Trophoblast cell (in vitro differentiated cells and primary cell): ENCODE measurements at regions not wholly inside any gene's neighbourhood (a gene's known extent, or its start where the extent isn't known, plus 50 kb on each side); places are given as distances from the start of the nearest gene placed in this dataset.

ENCODE experiments used
- DNase-seq, 2 donors: peaks; one replicate each; pipeline ENCODE4 v3.0.0-alpha.2; 2016
- H2AFZ ChIP-seq: 2 replicates; pipeline ENCODE4 v1.6.1; 2013; ENCODE audit warnings: low read length, moderate library complexity, mild to moderate bottlenecking; ENCODE audit not compliant: insufficient read depth, poor library complexity
- H2AK5ac ChIP-seq: 2 replicates; pipeline ENCODE4 v1.6.1; 2013; ENCODE audit warnings: mild to moderate bottlenecking, low read length
- H2BK120ac ChIP-seq: 2 replicates; pipeline ENCODE4 v1.6.1; 2013; ENCODE audit warnings: low read length, mild to moderate bottlenecking, moderate library complexity; ENCODE audit not compliant: insufficient read depth, poor library complexity
- H2BK12ac ChIP-seq: 2 replicates; pipeline ENCODE4 v1.6.1; 2013; ENCODE audit warnings: mild to moderate bottlenecking, low read length, moderate library complexity
- H2BK5ac ChIP-seq: 2 replicates; pipeline ENCODE4 v1.6.1; 2013; ENCODE audit warnings: low read length, low read depth, moderate library complexity, mild to moderate bottlenecking; ENCODE audit not compliant: poor library complexity
- H3K14ac ChIP-seq: 2 replicates; pipeline ENCODE4 v1.6.1; 2013; ENCODE audit warnings: mild to moderate bottlenecking, low read length
- H3K18ac ChIP-seq: 2 replicates; pipeline ENCODE4 v1.6.1; 2013; ENCODE audit warnings: mild to moderate bottlenecking, low read length
- H3K23ac ChIP-seq: 2 replicates; pipeline ENCODE4 v1.6.1; 2013; ENCODE audit warnings: low read length
- H3K27ac ChIP-seq: 2 replicates; pipeline ENCODE4 v1.5.1; 2013; ENCODE audit warnings: low read depth, mild to moderate bottlenecking, inconsistent platforms, low read length, moderate library complexity
- H3K27me3 ChIP-seq: 2 replicates; pipeline ENCODE4 v1.6.1; 2013; ENCODE audit warnings: inconsistent platforms, mild to moderate bottlenecking, low read length, moderate library complexity; ENCODE audit not compliant: insufficient read depth
- H3K36me3 ChIP-seq, 2 experiments: 1 replicate in 1 of 2; 2 replicates in 1 of 2; pipeline ENCODE4 v1.6.1; 2013; ENCODE audit warnings: low read length in 2 of 2, mild to moderate bottlenecking in 2 of 2, moderate library complexity in 1 of 2; ENCODE audit not compliant: insufficient read depth in 2 of 2, control insufficient read depth in 1 of 2
- H3K4ac ChIP-seq: 2 replicates; pipeline ENCODE4 v1.6.1; 2013; ENCODE audit warnings: low read depth, mild to moderate bottlenecking, low read length, moderate library complexity
- H3K4me1 ChIP-seq, 2 experiments: 1 replicate in 1 of 2; 2 replicates in 1 of 2; pipeline ENCODE4 v1.6.1; 2013; ENCODE audit warnings: low read length in 2 of 2, mild to moderate bottlenecking in 2 of 2, moderate library complexity in 1 of 2; ENCODE audit not compliant: insufficient read depth in 2 of 2, control insufficient read depth in 1 of 2
- H3K4me2 ChIP-seq: 2 replicates; pipeline ENCODE4 v1.6.1; 2013; ENCODE audit warnings: inconsistent platforms, mild to moderate bottlenecking, low read length, moderate library complexity
- H3K4me3 ChIP-seq: 2 replicates; pipeline ENCODE4 v1.5.1; 2013; ENCODE audit warnings: mild to moderate bottlenecking, low read depth, low read length, inconsistent platforms
- H3K79me1 ChIP-seq: one replicate; pipeline ENCODE4 v1.6.1; 2013; ENCODE audit warnings: low read length
- H3K79me2 ChIP-seq: 2 replicates; pipeline ENCODE4 v1.6.1; 2013; ENCODE audit warnings: low read length, mild to moderate bottlenecking; ENCODE audit not compliant: control insufficient read depth, insufficient read depth, poor library complexity
- H3K9ac ChIP-seq: 2 replicates; pipeline ENCODE4 v1.6.1; 2013; ENCODE audit warnings: mild to moderate bottlenecking, low read length
- H3K9me3 ChIP-seq: 2 replicates; pipeline ENCODE4 v1.6.1; 2013; ENCODE audit warnings: low read depth, mild to moderate bottlenecking, control low read depth, inconsistent platforms, low read length; ENCODE audit not compliant: insufficient read depth
- H4K12ac ChIP-seq: 2 replicates; pipeline ENCODE4 v1.6.1; 2013; ENCODE audit warnings: low read depth, mild to moderate bottlenecking, low read length, moderate library complexity
- H4K8ac ChIP-seq: 2 replicates; pipeline ENCODE4 v1.6.1; 2013; ENCODE audit warnings: low read depth, mild to moderate bottlenecking, low read length, moderate library complexity
- H4K91ac ChIP-seq: one replicate; pipeline ENCODE4 v1.6.1; 2013; ENCODE audit warnings: low read depth, mild to moderate bottlenecking, low read length, moderate library complexity
- WGBS: extraction: QIAGEN DNeasy Blood & Tissue Kit; methylation state at CpG from one replicate; pipeline ENCODE4 v1.1.7; 2013; ENCODE audit warnings: missing lambda C conversion rate; ENCODE audit not compliant: insufficient read length, insufficient coverage; ENCODE audit errors: extremely low coverage; 5-methylcytosine and 5-hydroxymethylcytosine counted together

DNA sequence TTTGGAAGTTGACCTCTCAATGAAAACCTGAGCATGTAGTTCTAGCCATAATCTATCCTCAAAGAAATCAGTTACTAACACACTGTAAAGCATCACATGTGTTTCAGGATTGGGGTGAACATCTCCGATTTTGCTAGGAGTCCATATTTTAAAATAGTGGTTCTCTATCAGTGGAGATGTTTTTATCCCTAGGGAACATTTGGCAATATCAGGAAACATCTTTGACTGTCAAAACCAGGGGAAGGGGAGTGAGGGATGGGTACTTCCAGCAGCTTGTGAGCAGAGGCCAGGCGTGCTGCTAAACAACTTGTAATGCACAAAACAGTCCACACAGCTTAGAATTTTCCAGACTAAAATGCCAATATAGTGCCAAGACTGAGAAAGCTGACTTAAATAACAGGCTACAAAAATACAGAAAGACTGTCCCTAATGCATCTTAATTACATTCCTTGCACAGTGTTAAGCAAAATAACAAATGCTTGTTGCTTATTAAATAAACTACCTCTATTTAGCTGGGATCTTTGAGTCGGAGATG, 120.9 kb downstream of the CRPPA start:
- Histone ChIP-seq H3K27me3 (no peaks in the 10 kb centered on the region), H3K4ac (no peak overlapping the region), H3K18ac (no peak overlapping the region), H3K9me3 (no peaks in the 10 kb centered on the region), H3K36me3 (no peaks in the 10 kb centered on the region), H4K8ac (no peak overlapping the region), H3K9ac (no peak overlapping the region), H2BK12ac (no peak overlapping the region), H3K79me1 (no peaks in the 10 kb centered on the region), H3K23ac (no peak overlapping the region), H4K91ac (no peak overlapping the region), H2AFZ (no peak overlapping the region), H4K12ac (no peak overlapping the region), H2BK120ac (no peak overlapping the region), H3K79me2 (no peaks in the 10 kb centered on the region), H2AK5ac (no peak overlapping the region), H3K27ac (no peak overlapping the region), H2BK5ac (no peak overlapping the region), H3K14ac (no peak overlapping the region), H3K4me2 (no peak overlapping the region), H3K4me1 (no peaks in the 10 kb centered on the region), H3K4me3 (no peak overlapping the region)
- no CpG with 5 or more reads among the region's 3 CpGs for WGBS
- no peak for DNase-seq

DNA sequence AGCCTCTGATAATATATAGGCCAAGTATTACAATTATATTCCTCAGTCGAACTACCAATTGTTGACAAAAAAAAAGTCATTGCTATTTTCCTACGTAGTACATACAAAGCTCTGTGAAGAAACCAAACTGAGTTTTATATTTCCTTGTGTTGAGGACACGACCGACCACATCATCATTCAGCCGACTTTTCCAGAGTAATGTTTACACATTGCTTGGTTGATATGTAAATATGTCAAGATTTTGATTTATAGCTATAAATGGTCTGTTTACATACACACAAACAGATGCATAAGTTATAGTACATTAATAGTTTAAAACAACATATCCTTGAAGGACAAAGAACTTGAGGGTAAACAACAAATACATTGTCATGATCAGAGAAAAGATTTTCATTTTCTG, 121.5 kb downstream of the CRPPA start:
- H3K27ac ChIP-seq: no peak overlapping the region
- H3K9ac ChIP-seq: no peak overlapping the region
- no peaks in the 10 kb centered on the region for H3K79me1 ChIP-seq
- no peak overlapping the region for H3K4me2 ChIP-seq
- no peaks in the 10 kb centered on the region for H3K36me3 ChIP-seq
- H2BK5ac ChIP-seq: no peak overlapping the region
- H3K18ac ChIP-seq: no peak overlapping the region
- no peak overlapping the region for H4K91ac ChIP-seq
- H3K9me3 ChIP-seq: no peaks in the 10 kb centered on the region
- H2AFZ ChIP-seq: no peak overlapping the region
- H3K4ac ChIP-seq: no peak overlapping the region
- no CpG with 5 or more reads among the region's 5 CpGs for WGBS
- H3K4me3 ChIP-seq: no peak overlapping the region
- H3K23ac ChIP-seq: no peak overlapping the region
- H2BK12ac ChIP-seq: no peak overlapping the region
- H3K14ac ChIP-seq: no peak overlapping the region
- H2AK5ac ChIP-seq: no peak overlapping the region
- H2BK120ac ChIP-seq: no peak overlapping the region
- H4K12ac ChIP-seq: no peak overlapping the region
- H3K27me3 ChIP-seq: no peaks in the 10 kb centered on the region
- no peaks in the 10 kb centered on the region for H3K4me1 ChIP-seq
- no peaks in the 10 kb centered on the region for H3K79me2 ChIP-seq
- DNase-seq: no peak
- H4K8ac ChIP-seq: no peak overlapping the region

DNA sequence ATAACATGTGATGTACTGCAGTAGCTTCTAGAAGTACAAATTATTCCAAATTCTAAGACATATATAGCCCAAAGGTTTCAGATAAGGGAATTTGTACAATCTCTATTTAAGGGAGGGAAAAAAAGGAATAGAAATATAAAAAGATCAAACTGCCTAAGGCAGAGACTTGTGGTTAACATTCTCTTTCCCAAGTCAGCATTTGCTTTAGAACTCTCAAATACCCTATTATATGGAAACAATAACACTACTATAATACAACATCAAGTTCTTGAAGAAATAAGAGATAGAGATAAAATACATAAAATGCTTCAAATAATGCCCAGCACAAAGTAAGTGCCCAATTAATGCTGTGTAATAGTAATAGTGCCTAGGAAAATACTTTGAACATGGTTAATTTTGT, 123.1 kb downstream of the CRPPA start:
- no peak overlapping the region for H3K23ac ChIP-seq
- no peak overlapping the region for H3K4me3 ChIP-seq
- H3K27ac ChIP-seq: no peak overlapping the region
- no peaks in the 10 kb centered on the region for H3K9me3 ChIP-seq
- no peak overlapping the region for H4K8ac ChIP-seq
- H3K79me1 ChIP-seq: no peaks in the 10 kb centered on the region
- no peak overlapping the region for H3K18ac ChIP-seq
- no peak overlapping the region for H2AFZ ChIP-seq
- H4K91ac ChIP-seq: no peak overlapping the region
- no peak overlapping the region for H4K12ac ChIP-seq
- H2BK5ac ChIP-seq: no peak overlapping the region
- no peaks in the 10 kb centered on the region for H3K27me3 ChIP-seq
- no peak overlapping the region for H3K14ac ChIP-seq
- H3K4me1 ChIP-seq: no peaks in the 10 kb centered on the region
- H3K9ac ChIP-seq: no peak overlapping the region
- no peak overlapping the region for H2AK5ac ChIP-seq
- no peak overlapping the region for H3K4ac ChIP-seq
- no peak overlapping the region for H2BK12ac ChIP-seq
- no peaks in the 10 kb centered on the region for H3K79me2 ChIP-seq
- H3K36me3 ChIP-seq: no peaks in the 10 kb centered on the region
- no peak overlapping the region for H3K4me2 ChIP-seq
- no peak for DNase-seq
- no peak overlapping the region for H2BK120ac ChIP-seq

DNA sequence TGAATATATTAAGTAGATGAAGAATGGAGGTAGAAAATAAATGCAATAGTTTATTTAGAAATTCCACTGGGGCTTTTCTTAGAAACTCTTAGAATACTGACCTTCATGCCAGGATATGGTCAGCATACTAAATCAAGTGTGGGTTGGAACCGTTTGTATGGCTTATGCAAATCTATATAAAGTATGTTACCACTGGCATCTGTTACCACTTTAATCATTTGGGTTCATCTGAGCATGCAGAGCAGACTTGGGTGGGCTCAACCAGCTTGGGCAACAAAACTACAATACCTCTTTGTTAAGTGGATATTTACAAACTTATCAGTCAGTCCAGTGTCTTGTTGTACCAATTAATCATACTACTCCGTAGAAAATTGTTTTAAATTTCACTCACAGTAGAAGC, 125.8 kb downstream of the CRPPA start:
- H3K9ac ChIP-seq: no peak overlapping the region
- WGBS: no CpG with 5 or more reads among the region's 2 CpGs

More for the DNA sequence above, 125.8 kb downstream of the CRPPA start:
- DNase-seq: no peak
- no peak overlapping the region for H3K14ac ChIP-seq
- H2AFZ ChIP-seq: no peak overlapping the region
- no peak overlapping the region for H3K23ac ChIP-seq
- no peak overlapping the region for H4K12ac ChIP-seq
- no peak overlapping the region for H3K4me3 ChIP-seq
- H3K79me2 ChIP-seq: no peaks in the 10 kb centered on the region
- H3K27me3 ChIP-seq: no peaks in the 10 kb centered on the region
- H3K27ac ChIP-seq: no peak overlapping the region
- no peak overlapping the region for H2AK5ac ChIP-seq
- H3K36me3 ChIP-seq: no peaks in the 10 kb centered on the region
- H3K4me2 ChIP-seq: no peak overlapping the region
- H3K4ac ChIP-seq: no peak overlapping the region
- no peak overlapping the region for H4K8ac ChIP-seq
- no peaks in the 10 kb centered on the region for H3K79me1 ChIP-seq
- no peak overlapping the region for H2BK120ac ChIP-seq
- no peak overlapping the region for H4K91ac ChIP-seq
- no peaks in the 10 kb centered on the region for H3K4me1 ChIP-seq
- H2BK12ac ChIP-seq: no peak overlapping the region
- H3K9me3 ChIP-seq: no peaks in the 10 kb centered on the region
- H2BK5ac ChIP-seq: no peak overlapping the region
- no peak overlapping the region for H3K18ac ChIP-seq
